ENCODE measurements at regions not wholly inside any gene's neighbourhood (a gene's known extent, or its start where the extent isn't known, plus 50 kb on each side); places are given as distances from the start of the nearest gene placed in this dataset.
"Not testable (repeated sequence)": the region's sequence is repeated elsewhere in the genome, so short reads cannot be mapped to it uniquely, and the experiment has no call there.

GRCh38 chr6:91895599-91896285 is 1308.9 kb upstream of the MAP3K7 start:
- no peak for DNase-seq (ENCODE audit: low spot score)

GRCh38 chr6:91886183-91886795 is 1299.4 kb upstream of the MAP3K7 start:
- no peak for DNase-seq (ENCODE audit: low spot score)

DNA sequence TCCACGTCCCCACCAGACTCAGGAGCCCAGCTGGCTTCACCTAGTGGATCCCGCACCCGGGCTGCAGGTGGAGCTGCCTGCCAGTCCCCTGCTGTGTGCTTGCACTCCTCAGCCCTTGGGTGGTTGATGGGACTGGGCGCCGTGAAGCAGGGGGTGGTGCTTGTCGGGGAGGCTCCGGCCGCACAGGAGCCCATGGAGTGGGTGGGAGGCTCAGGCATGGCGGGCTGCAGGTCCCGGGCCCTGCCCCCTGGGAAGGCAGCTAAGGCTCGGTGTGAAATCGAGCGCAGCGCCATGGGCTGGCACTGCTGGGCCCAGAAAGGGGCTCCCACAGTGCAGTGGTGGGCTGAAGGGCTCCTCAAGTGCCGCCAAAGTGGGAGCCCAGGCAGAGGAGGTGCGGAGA is 1294.9 kb upstream of the MAP3K7 start:
- not testable (repeated sequence) for DNase-seq (ENCODE audit: low spot score)

DNA sequence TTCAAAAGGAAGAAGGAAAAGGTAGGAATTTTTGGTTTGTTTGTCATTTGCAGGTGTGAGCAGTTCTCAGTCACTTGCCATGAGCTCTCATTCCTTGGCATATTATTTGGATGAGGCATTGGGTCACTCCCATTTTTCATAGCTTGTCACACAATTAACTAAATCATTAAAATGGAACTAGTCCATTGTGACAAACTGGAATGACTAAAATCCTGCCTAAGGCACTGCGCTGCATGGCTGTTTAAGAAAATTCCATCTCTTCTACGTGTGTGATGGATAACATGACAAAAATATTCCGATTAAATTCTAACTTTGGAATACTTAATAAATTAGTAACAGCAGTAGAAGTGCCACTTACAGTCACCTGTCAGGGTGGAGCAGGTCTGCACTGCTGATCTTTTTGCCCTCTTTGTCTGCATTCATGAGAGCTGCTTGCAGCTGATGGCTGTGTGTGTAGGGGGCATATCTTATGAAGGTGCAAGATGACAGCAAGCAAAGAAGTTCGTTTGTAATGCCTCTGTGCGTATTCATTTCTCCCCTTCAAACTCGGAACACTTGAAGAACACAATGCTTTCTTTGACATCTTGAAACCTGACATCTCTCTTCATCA is 1292.6 kb upstream of the MAP3K7 start:
- no peak for DNase-seq (ENCODE audit: low spot score)

DNA sequence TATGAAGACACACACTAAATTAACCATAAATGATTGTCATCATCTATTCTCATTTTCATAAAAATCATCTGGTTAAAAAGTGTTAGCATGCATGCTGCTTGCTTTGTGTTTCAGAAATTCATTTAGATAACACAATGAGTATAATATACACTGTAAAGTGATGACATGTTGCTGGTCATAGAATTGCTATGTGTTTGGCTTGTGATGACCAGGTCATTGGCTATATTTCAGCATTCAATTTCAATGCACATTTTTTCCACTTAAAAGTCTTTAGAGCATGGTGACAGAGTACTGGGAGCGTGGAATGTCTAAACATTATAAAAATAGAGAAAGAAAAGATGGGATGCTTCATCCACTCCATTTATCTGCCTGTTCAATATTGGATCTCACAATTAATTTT is 1291.1 kb upstream of the MAP3K7 start:
- no peak for DNase-seq (ENCODE audit: low spot score)

- no peak for DNase-seq (ENCODE audit: low spot score)
Observed at GRCh38 chr6:91874971-91875370, 1288.1 kb upstream of the MAP3K7 start.

DNA sequence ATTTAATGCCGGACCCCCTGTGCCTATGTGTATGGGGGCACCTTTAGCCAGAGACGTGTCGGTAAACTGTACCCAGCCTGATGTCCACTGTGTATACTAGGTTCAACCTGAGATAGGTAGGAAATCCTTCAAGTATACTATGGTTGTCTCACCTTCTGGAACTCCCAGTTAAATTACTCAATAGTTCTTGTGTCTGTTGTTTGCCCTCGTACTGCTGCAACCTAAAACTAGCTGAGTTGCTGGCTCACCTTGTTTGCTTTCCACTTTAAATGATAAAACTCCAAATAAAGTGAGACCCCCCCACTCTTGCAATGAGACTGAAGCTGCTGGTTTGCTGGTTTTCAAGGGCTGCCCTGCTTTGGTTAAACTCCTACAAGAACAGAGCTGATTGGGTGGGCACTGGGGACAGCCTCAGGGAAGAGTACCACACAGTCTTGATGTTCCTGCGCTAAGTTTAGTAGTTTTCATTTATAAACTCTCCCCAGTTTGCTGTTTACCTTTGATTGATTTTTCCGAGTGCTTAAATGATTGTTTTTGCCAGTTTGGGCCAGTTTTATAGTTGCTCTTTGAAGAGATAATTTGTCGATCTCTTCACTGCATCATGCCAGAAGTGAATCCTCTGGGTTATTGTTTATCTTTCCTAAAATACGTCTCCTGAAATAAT is 1281.8 kb upstream of the MAP3K7 start:
- no peak for DNase-seq (ENCODE audit: low spot score)

DNA sequence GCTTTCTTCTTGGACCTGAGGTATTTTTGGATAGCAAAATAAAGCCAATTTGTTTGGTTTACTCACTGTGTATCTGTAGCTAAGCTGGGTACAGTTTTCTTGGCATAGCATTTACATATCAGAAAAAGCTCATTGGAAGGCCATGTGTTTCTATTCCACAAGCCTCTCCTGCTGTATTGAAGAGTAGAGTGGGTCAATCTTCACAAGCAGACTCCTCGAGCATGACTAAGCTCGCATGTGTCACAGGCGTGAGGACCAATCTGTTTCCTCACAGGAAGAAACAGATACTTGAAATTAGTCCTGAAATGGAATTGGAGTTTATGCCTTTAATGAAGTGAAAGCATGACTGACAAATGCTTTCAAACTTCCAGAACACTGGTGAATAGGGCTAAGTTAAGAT is 1279.0 kb upstream of the MAP3K7 start:
- DNase-seq (ENCODE audit: low spot score) = no peak

- no peak for DNase-seq (ENCODE audit: low spot score)
Observed at GRCh38 chr6:91864911-91865310, 1278.0 kb upstream of the MAP3K7 start.

- no peak for DNase-seq (ENCODE audit: low spot score)
Observed at GRCh38 chr6:91860541-91861335, 1273.9 kb upstream of the MAP3K7 start.

DNA sequence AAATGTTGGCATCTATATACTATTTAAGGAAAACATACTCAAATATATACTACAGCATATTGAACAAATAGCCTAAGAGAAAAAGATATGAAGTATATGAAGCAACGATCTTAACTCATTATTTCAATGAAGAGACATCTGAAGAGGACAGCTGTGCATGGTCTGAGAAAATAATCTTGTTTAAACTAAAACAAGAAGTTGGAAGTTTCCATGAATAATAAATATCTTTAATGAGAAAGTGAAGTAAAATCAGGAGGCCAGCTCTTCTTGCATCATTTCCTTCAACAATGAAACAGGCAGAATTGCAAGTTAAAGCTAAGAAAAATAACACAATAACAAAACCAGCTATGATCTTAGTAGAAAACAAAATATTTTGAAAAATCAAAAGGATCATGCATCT is 1265.4 kb upstream of the MAP3K7 start:
- DNase-seq (ENCODE audit: low spot score) = no peak

- no peak for DNase-seq (ENCODE audit: low spot score)
Observed at GRCh38 chr6:91834813-91835212, 1247.9 kb upstream of the MAP3K7 start.

DNA sequence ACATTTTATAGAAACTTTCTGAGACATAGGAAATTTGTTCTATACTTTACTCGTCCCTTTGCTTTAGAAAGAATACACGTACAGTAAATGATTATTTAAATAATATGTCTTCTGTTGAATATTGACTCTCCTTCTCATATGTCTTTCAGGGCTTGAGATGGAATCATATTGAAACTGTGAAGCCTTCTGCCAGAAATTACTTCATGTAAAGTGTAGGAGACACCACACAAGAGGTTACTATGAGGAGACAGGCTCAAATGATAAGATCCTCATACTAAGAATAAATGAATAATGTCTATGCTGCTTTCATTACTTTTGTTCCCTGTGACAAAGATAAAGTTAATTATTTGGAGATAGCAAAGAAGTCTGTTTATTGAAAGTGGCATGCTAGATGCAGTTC is 1240.3 kb upstream of the MAP3K7 start:
- no peak for DNase-seq (ENCODE audit: low spot score)

GRCh38 chr6:91826128-91826527 is 1239.3 kb upstream of the MAP3K7 start:
- DNase-seq (ENCODE audit: low spot score) = no peak

GRCh38 chr6:91824331-91824730 is 1237.5 kb upstream of the MAP3K7 start:
- DNase-seq (ENCODE audit: low spot score) = no peak

GRCh38 chr6:91822581-91822980 is 1235.7 kb upstream of the MAP3K7 start:
- no peak for DNase-seq (ENCODE audit: low spot score)

GRCh38 chr6:91816335-91816734 is 1229.5 kb upstream of the MAP3K7 start:
- DNase-seq (ENCODE audit: low spot score) = no peak

- DNase-seq (ENCODE audit: low spot score) = no peak
Observed at GRCh38 chr6:91813641-91814040, 1226.8 kb upstream of the MAP3K7 start.

GRCh38 chr6:91812596-91813274 is 1225.9 kb upstream of the MAP3K7 start:
- no peak for DNase-seq (ENCODE audit: low spot score)

GRCh38 chr6:91804981-91805380 is 1218.1 kb upstream of the MAP3K7 start:
- no peak for DNase-seq (ENCODE audit: low spot score)

DNA sequence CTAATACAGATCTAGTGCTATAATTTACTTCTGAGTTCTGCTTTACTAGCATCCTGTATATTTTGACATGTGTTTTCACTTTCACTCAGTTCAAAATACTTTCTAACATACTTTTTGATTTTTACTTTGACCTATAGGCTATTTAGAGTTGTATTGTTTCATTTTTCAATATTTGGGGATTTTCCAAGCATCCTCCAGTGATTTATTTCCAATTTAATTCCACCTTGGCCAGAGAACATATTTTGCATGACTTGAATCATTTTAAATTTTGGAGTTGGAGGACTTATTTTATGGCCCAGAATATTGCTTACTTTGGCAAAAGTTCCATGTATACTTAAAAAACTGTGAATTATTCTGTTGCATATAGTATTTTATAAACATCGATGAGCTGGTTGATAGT is 1215.6 kb upstream of the MAP3K7 start:
- no peak for DNase-seq (ENCODE audit: low spot score)

DNA sequence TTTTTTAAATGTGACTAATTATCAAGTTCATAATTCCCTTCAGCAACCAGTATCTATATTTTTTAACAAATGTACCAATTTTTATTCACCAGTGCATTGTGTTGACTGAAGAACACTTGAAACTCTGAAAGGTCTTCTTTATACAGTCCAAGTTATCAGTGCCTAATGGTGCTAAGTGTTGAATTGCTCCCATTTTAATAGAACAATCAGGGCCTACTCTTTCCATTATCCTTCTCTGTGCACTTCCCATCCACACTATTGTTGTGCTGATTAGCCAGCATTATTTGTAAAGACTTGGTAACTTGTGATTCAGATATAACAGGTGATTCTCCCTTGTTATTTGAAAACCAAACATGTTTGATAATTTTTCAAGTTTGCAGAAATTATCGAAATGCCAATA is 1209.7 kb upstream of the MAP3K7 start:
- DNase-seq (ENCODE audit: low spot score) = no peak
